ENCODE measurements at regions not wholly inside any gene's neighbourhood (a gene's known extent, or its start where the extent isn't known, plus 50 kb on each side); places are given as distances from the start of the nearest gene placed in this dataset.

DNA sequence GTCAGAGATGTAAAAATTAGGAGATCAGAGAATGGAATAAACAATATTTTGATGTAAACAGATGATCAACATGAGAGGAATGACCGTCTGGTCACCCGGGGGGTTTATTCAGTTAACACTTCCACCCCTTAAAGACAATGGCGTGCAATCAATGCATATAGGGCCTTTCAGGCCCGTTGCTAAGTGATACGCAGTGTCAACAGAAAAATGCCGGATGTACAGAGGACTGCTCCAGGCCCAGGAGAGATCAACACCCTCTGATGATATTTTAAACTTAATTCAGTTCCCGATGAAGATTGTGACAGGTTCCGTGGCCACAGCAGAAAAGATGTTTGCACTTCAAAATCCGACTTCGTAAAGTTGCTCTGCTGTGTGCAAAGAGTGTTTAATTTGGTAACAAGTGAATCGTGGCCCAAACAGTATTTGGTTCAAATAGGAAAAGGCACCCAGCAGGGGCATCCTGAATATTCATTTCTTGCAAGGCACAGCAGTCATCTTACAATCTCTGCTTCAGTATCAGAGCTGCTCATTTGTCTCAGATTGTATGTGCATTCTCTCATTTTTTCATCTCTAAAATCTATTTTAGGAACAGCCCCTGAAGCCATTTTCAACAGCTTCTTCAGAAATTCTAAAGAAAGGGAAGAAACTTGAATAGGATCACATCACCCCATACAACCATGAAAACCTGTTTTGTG, 72.6 kb downstream of the FOXB1 start:
- Histone ChIP-seq H3K27me3 (ENCODE audit: control insufficient read depth, insufficient read depth, low read length) (no peaks in the 10 kb centered on the region), H3K27ac (ENCODE audit: low read length) (no peak overlapping the region), H3K9me3 (replicated peaks; ENCODE audit: control insufficient read depth, low read depth, low read length) (no peaks in the 10 kb centered on the region), H3K36me3 (ENCODE audit: control insufficient read depth, insufficient read depth, low read length) (no peaks in the 10 kb centered on the region), H3K4me3 (ENCODE audit: low read length) (no peak overlapping the region), H3K4me1 (ENCODE audit: control insufficient read depth, insufficient read depth, low read length) (no peaks in the 10 kb centered on the region)
- no peak for DNase-seq
- 92% methylated on average over 4 of the region's 11 CpGs for WGBS (ENCODE audit: insufficient coverage)

DNA sequence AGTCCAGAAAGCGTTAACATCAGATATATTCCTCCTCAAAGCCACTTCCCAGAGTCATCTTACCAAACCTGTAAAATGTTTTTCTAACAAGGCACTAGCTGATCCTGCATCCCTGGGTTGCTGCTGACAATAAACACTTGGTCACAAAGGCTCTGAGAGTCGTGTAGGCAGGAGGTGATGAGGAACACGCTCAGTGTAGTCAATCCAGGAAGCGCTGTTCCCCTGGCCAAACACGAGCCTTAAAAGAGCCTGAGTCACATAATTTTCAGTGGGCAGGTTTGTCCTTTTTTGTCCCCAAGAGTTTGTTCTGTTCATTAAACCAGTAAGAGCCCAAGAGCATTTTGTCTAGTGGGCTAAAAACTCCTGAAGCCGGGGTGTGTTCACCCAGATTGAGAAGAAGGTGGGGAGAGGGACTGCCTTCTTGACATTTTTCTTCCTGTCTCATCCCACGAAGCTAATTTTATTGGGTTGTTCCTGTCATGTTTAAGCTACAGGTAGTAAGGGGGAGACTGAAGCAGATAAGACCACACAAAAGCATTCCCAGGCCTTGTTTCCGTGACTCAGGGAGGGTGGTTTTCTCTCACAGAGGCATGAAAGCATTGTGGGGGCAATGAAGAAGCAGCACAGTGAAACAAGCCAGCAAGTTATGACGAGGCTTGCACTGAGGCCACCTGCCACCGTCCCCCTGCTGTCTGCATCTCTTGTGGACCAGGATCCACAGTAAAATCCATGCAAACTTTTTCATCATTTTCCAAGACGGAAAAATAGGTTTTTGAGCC, 73.7 kb downstream of the FOXB1 start:
- Histone ChIP-seq H3K4me3 (ENCODE audit: low read length) (no peak overlapping the region), H3K27ac (ENCODE audit: low read length) (no peak overlapping the region), H3K9me3 (replicated peaks; ENCODE audit: control insufficient read depth, low read depth, low read length) (no peaks in the 10 kb centered on the region), H3K4me1 (ENCODE audit: control insufficient read depth, insufficient read depth, low read length) (no peaks in the 10 kb centered on the region), H3K36me3 (ENCODE audit: control insufficient read depth, insufficient read depth, low read length) (no peaks in the 10 kb centered on the region), H3K27me3 (ENCODE audit: control insufficient read depth, insufficient read depth, low read length) (no peaks in the 10 kb centered on the region)
- no peak for DNase-seq
- 50% methylated on average over 3 of the region's 11 CpGs for WGBS (ENCODE audit: insufficient coverage)

DNA sequence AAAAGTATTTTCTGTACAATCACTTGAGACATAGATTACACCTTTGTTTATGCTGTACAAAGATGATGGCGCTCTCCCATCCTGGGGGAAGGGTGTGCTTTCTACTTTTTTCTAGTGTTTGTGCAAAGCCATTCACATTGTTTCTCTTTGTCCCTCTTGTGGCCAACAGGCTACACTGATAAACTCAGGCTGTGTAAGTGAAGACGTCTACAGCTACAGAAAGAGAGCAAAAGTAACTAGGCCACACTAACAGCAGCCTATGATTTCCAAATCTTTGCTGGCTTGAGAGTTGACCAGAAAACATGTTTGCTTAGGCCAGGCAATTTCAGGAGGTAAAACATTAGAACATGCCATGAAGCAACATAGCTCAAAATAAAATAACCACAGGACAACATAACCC, 75.1 kb downstream of the FOXB1 start:
- Histone ChIP-seq H3K27me3 (ENCODE audit: control insufficient read depth, insufficient read depth, low read length) (no peaks in the 10 kb centered on the region), H3K9me3 (replicated peaks; ENCODE audit: control insufficient read depth, low read depth, low read length) (no peaks in the 10 kb centered on the region), H3K36me3 (ENCODE audit: control insufficient read depth, insufficient read depth, low read length) (no peaks in the 10 kb centered on the region), H3K4me1 (ENCODE audit: control insufficient read depth, insufficient read depth, low read length) (no peaks in the 10 kb centered on the region), H3K27ac (ENCODE audit: low read length) (no peak overlapping the region), H3K4me3 (ENCODE audit: low read length) (no peak overlapping the region)
- no CpG with 5 or more reads among the region's 2 CpGs for WGBS (ENCODE audit: insufficient coverage)
- DNase-seq, result no peak

DNA sequence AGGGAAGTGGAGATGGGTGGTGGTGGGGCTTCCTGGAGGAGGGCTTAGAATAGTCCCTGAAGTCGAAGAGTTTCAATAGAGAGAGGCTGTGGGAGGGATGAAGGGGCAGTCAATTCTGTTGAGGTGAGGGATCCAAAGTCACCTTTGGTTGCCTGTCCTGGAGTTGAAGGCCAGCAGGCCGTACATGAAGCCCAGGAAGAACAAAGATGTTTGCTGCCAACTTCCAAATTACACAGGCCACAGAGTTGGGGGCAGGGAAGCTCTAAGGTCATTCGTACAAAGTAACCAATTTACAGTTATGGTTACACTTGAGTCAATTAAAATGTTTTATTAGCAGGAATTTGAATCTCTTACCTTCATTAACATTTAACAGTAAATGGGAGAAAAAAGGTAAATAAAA, 77.9 kb downstream of the FOXB1 start:
- 100% methylated on average over 1 of the region's 3 CpGs for WGBS (ENCODE audit: insufficient coverage)
- DNase-seq, result no peak

DNA sequence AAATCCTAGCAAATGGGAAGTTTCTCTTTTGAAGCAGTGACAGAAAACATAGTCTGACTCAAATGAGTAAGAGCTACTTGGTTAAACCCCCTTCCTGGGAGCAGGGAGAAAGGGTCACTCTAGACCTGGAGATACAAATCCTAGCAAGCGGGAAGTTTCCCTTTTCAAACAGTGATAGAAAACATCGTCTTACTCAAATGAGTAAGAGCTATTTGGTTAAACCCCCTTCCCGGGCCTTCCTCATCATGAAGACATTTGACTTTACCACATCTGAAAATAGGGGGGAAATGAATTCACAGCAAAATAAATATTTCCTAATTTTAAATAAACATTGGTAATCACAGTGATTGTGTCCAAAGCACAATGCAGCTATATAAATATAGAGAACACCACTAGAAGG, 79.2 kb downstream of the FOXB1 start:
- Histone ChIP-seq H3K9me3 (replicated peaks; ENCODE audit: control insufficient read depth, low read depth, low read length) (no peaks in the 10 kb centered on the region), H3K27me3 (ENCODE audit: control insufficient read depth, insufficient read depth, low read length) (peaks cover 4% of the 10 kb centered on the region), H3K27ac (ENCODE audit: low read length) (no peak overlapping the region), H3K4me1 (ENCODE audit: control insufficient read depth, insufficient read depth, low read length) (no peaks in the 10 kb centered on the region), H3K4me3 (ENCODE audit: low read length) (no peak overlapping the region), H3K36me3 (ENCODE audit: control insufficient read depth, insufficient read depth, low read length) (no peaks in the 10 kb centered on the region)
- no CpG with 5 or more reads among the region's 3 CpGs for WGBS (ENCODE audit: insufficient coverage)
- no peak for DNase-seq

More for the DNA sequence above, 77.9 kb downstream of the FOXB1 start:
- H3K4me3 ChIP-seq (ENCODE audit: low read length), result no peak overlapping the region
- H3K4me1 ChIP-seq (ENCODE audit: control insufficient read depth, insufficient read depth, low read length), result no peaks in the 10 kb centered on the region
- no peak overlapping the region for H3K27ac ChIP-seq (ENCODE audit: low read length)
- H3K9me3 ChIP-seq (replicated peaks; ENCODE audit: control insufficient read depth, low read depth, low read length), result no peaks in the 10 kb centered on the region
- no peaks in the 10 kb centered on the region for H3K36me3 ChIP-seq (ENCODE audit: control insufficient read depth, insufficient read depth, low read length)
- H3K27me3 ChIP-seq (ENCODE audit: control insufficient read depth, insufficient read depth, low read length), result peaks cover 2% of the 10 kb centered on the region

DNA sequence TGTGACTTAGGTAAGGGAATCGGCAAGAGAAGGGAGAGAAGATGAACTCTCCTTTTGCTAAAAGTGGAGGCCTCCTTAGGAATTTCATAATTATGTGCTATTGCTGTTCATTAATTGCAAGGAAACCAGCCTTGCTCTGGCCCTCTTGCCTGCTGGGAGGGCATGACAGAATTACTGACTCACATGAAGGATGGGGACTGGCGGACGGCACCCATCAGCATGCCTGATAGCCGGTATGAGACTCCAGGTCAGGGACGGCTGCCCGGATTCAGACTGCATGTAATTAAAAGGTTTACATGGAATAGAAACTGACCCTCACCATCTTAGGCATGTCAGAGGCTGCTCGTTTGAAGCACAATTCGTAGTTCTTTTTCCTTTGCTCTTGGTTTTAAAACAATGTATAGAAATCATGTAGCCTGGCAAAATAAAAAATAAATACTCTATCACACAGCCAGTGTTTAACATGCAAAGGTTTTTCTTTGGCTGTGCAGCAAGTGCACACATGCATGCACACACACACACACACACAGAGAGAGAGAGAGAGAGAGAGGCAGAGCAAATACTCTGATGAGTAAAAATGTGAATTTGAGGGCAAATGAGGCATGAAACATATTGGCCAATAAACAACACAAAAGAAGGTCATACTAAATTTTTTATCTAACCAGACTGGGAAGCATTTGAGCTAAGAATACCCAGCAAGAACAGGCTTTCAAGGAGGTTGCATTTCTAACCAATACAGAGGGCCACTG, 82.7 kb downstream of the FOXB1 start:
- no peak overlapping the region for H3K4me3 ChIP-seq (ENCODE audit: low read length)
- 83% methylated on average over 3 of the region's 8 CpGs for WGBS (ENCODE audit: insufficient coverage)
- no peak for DNase-seq
- H3K36me3 ChIP-seq (ENCODE audit: control insufficient read depth, insufficient read depth, low read length), result no peaks in the 10 kb centered on the region
- H3K4me1 ChIP-seq (ENCODE audit: control insufficient read depth, insufficient read depth, low read length), result no peaks in the 10 kb centered on the region
- H3K9me3 ChIP-seq (replicated peaks; ENCODE audit: control insufficient read depth, low read depth, low read length), result no peaks in the 10 kb centered on the region
- peaks cover 4% of the 10 kb centered on the region for H3K27me3 ChIP-seq (ENCODE audit: control insufficient read depth, insufficient read depth, low read length)
- no peak overlapping the region for H3K27ac ChIP-seq (ENCODE audit: low read length)

DNA sequence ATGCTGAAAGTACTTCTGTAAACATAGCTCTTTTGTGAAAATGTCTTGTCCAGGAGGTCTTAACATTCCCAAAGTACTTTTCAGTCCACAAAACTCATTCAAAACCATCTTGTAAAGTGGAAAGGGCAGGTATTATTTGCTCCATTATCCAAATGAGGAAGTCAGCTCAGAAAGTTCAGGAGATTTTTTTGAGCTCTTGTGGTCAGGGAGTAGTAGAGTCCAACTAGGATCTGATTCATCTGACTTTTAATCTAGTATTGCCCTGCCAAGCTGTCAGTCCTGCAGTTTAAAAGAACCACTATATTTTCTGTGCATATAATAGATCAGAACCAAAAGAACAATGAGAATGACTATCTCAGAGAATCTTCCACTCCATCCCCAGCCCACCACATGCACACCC, 83.5 kb downstream of the FOXB1 start:
- no peak overlapping the region for H3K4me3 ChIP-seq (ENCODE audit: low read length)
- peaks cover 4% of the 10 kb centered on the region for H3K27me3 ChIP-seq (ENCODE audit: control insufficient read depth, insufficient read depth, low read length)
- no peak overlapping the region for H3K27ac ChIP-seq (ENCODE audit: low read length)
- H3K36me3 ChIP-seq (ENCODE audit: control insufficient read depth, insufficient read depth, low read length), result no peaks in the 10 kb centered on the region
- no peak for DNase-seq
- H3K9me3 ChIP-seq (replicated peaks; ENCODE audit: control insufficient read depth, low read depth, low read length), result no peaks in the 10 kb centered on the region
- no peaks in the 10 kb centered on the region for H3K4me1 ChIP-seq (ENCODE audit: control insufficient read depth, insufficient read depth, low read length)

DNA sequence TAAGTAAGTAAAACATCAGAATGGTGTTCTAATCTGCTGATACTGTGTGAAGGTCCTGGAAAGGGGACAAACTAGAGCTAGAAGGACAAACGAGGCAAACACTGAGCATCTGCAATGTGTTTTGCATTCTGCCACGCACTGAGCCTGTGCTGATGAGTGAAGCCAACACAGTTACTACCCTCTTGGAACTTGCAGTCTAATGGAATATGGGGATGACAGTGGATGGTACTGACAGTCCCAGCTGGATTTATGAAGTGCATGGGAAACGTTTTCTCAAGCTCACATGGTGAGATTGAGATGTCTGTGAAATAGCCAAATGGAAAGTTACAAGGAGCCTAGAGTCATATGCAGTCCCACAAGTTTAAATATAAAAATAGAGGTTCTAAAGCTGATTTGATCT, 86.6 kb downstream of the FOXB1 start:
- Histone ChIP-seq H3K4me3 (ENCODE audit: low read length) (no peak overlapping the region), H3K4me1 (ENCODE audit: control insufficient read depth, insufficient read depth, low read length) (no peaks in the 10 kb centered on the region), H3K27me3 (ENCODE audit: control insufficient read depth, insufficient read depth, low read length) (peaks cover 19% of the 10 kb centered on the region), H3K27ac (ENCODE audit: low read length) (no peak overlapping the region), H3K9me3 (replicated peaks; ENCODE audit: control insufficient read depth, low read depth, low read length) (no peaks in the 10 kb centered on the region), H3K36me3 (ENCODE audit: control insufficient read depth, insufficient read depth, low read length) (no peaks in the 10 kb centered on the region)
- 13% methylated on average over 1 of the region's 3 CpGs for WGBS (ENCODE audit: insufficient coverage)
- DNase-seq, result no peak

DNA sequence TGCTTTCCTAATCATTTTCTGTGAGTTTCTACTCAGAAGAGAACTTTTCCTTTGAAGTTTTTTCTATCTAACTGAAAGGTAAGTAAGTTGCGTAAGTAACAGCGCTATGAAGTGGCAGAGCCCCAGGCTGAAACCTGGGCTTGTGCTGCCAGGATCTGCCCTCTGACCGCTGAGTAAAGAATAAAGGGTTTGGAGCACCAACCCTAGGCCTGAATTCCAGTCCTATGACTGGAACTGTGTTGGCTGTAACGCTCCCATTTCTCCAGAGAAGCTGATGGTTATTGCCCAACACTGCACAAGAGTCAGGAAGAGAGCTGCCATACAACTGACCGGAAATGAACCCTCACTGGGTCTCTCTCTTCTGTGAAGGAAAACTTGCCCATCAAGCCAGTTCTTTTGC, 87.0 kb downstream of the FOXB1 start:
- Histone ChIP-seq H3K36me3 (ENCODE audit: control insufficient read depth, insufficient read depth, low read length) (no peaks in the 10 kb centered on the region), H3K4me3 (ENCODE audit: low read length) (no peak overlapping the region), H3K9me3 (replicated peaks; ENCODE audit: control insufficient read depth, low read depth, low read length) (no peaks in the 10 kb centered on the region), H3K27me3 (ENCODE audit: control insufficient read depth, insufficient read depth, low read length) (peaks cover 19% of the 10 kb centered on the region), H3K4me1 (ENCODE audit: control insufficient read depth, insufficient read depth, low read length) (no peaks in the 10 kb centered on the region), H3K27ac (ENCODE audit: low read length) (no peak overlapping the region)
- WGBS (ENCODE audit: insufficient coverage), result 56% methylated on average over 5 of the region's 5 CpGs
- DNase-seq, result no peak

DNA sequence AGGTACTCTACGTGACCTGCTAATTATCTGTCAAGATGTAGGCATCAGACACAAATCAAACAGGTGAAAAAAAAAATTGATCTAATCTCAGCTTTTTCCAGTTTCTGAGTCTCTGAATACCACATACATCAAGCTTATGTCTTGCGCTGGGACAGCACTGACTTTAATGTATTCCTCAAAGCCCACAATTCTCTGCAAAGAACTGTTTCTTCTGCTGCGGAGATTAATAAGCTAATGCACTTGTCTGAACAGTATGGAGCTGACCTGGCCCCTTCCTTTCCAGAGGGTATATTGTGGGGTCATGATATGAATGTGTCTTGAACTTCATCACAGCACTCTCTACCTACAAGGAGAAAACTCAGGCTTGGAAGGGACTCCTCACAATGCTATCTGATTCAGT, 87.8 kb downstream of the FOXB1 start:
- no peak overlapping the region for H3K27ac ChIP-seq (ENCODE audit: low read length)
- no peaks in the 10 kb centered on the region for H3K4me1 ChIP-seq (ENCODE audit: control insufficient read depth, insufficient read depth, low read length)
- H3K36me3 ChIP-seq (ENCODE audit: control insufficient read depth, insufficient read depth, low read length), result no peaks in the 10 kb centered on the region
- no peak for DNase-seq
- peaks cover 16% of the 10 kb centered on the region for H3K27me3 ChIP-seq (ENCODE audit: control insufficient read depth, insufficient read depth, low read length)
- H3K4me3 ChIP-seq (ENCODE audit: low read length), result no peak overlapping the region
- no peaks in the 10 kb centered on the region for H3K9me3 ChIP-seq (replicated peaks; ENCODE audit: control insufficient read depth, low read depth, low read length)
- WGBS (ENCODE audit: insufficient coverage), result 100% methylated on average over 1 of the region's 3 CpGs

Measured in muscle of leg (tissue), 3 donors.